ENCODE measurements at regions not wholly inside any gene's neighbourhood (a gene's known extent, or its start where the extent isn't known, plus 50 kb on each side); places are given as distances from the start of the nearest gene placed in this dataset.
A peak's percentile ranks its signal among the peaks of the same experiment; 100 is the strongest.
"Not testable (repeated sequence)": the region's sequence is repeated elsewhere in the genome, so short reads cannot be mapped to it uniquely, and the experiment has no call there.

DNA sequence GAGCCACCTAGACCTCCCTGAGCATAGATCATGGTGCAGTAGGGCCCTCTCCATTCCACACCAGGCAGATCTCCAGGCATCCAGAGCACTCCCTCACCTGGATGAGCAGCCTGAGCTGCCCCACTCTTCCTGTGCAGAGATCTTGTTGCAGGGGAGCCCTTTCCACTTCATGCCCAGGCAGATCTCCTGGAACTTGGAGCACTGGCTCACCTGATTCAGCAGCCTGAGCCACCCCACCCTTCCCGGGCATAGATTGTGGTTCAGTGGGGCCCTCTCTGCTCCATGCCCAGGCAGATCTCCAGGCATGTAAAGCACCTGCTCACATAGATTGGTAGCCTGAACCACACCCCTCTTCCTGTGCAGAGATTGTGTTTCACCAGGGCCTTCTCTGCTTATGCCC, 78.0 kb downstream of the SEC16B start:
- no peak for DNase-seq

DNA sequence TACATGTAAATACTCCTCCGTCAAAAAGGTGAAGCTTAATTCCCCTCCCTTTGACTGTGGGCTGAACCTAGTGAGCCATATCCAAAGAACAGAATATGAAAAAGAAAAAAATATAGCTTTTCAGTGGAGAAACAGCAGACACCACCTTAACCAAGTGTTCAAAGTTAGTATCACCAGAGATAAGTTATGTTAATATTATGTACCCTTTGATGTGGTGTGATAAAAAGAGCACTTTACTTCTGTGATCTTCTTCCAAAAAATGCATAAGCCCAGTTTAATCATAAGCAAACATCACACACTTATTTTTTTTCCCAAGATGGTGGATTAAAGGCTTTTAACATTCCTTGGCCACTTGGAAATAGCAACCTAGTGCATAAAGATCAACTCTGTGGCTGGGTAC, 79.4 kb downstream of the SEC16B start:
- no peak for DNase-seq

DNA sequence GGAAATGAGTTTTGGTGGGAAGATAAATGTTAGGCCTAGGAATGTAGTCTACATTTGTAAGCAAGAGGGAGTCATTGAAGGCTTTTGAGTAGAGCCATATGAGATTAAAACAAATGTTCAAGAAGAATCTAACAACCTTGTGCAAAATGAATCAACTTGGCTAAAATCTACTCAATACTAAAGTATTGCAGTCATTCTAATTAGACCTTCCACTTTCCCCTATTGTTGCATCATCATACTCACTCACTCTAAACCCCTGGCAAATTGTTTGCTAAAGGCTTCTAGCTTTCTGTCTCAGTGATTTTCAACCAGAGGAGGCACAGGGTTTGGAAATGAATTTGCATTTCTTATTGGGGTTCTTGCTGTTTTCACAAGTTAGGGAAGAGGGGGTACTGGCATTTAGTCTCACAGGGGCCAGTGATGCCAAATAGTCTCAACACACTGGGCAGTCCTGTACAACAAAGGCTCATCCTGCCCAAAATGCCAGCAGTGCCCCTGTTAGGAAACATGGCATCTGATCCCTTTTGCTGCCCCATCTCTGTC, 85.3 kb downstream of the SEC16B start:
- DNase-seq = no peak

DNA sequence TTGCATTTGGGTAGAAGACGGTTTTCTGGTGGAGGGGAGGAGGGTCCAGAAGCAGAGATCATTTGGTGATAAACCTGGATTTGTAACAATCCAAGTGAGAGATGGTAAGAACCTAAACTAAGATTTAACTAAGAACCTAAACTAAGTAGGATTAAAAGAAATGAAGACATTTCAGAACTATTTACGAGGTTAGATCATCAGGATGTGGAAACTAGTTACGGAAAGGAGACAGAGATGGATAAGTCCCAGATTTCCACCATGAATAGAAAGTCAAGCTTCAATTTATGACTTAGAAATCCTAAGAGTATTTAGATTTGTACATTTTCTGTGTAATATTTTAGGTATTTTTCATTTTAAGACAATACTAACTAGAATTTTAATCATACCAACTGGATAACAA, 86.3 kb downstream of the SEC16B start:
- no peak for DNase-seq

DNA sequence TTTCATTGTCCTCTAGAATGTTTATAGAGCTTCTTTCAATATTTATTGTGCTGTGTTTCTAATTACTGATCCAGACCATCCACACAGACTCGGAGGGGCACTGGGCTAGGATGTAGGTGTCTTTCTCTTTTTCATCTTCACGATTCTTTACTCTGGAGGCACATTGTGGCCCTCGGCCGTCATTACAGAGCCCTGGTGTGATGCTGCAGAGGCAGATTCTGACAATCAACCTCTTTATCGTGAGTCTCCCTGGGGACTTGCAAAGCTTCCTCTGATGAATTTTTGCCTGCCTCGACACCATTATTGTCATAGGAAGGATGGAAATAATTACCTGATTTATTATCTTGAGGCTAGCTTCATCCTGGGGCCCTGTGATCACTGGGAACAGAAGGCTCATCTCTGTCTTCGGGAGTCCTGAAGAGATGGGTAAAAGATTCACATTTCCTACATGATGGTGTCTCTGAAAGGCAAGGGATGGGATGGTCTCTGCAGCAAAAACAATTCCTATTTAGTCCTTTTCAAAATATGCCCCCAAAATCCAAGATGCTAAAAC, 89.4 kb downstream of the SEC16B start:
- no peak for DNase-seq

DNA sequence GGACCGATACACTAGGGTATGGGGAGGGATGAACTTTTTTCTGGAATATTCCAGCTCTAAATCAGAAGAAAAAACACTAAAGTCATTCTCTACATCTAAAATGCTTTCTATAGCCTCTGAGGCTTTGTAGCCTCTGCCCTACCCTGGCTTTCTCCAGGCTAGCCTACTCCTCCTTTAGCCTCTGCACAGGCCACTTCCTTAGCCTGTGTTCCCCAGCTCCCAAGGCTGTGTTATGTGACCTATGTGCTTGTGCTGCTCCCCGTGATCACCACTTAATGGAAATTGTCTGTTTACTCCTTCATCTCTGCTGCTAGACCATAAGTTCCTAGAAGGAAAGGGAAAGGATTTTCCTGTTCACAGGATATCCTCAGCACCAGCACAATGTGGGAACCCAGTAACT, 92.8 kb downstream of the SEC16B start:
- DNase-seq = no peak

DNA sequence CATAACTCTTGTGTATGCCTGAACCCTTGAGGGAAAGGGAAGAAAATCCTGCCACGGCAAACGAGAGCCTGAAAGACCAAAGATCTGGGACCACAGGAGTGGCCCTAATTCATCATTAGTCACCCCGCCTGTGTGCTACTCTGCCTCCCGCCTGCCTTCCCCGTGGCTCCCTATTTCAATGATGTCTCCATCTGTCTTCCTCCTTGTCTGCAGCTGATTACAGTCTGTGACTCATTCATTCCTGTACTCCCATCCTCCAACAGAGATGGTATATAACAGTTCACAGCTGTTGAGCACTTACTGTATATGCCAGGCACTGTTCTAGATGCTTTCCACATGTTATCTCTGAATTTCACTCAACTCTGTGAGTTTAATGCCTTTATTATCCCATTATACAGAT, 96.6 kb downstream of the SEC16B start:
- no peak for DNase-seq

DNA sequence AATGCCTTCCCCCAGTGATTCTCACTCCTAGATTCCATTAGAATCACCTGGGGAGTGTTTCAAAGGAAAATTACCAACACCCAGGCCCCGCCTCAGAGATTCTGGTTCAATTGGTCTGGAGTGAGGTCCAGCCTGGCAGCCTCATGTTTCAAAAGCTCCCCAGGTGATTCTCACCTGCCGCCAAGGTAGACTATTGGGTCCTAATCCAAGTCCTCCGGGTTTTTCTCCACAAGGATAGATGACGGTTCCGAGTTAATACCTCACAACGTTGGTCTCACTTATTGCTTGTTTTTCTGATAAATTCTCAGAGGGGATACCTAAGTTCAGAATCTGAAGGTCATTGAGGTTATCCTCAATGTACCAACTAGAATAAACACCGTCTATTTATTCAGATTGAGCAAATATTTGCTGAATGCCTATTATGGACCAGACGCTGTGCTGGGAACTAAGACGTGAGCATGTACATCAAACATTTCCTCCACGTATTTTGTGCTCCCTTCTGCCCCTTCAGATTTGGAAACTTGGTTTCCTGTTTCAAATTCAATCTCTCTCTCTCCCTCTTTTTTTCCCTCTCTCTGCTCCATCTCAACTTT, 97.5 kb downstream of the SEC16B start:
- no peak for DNase-seq

DNA sequence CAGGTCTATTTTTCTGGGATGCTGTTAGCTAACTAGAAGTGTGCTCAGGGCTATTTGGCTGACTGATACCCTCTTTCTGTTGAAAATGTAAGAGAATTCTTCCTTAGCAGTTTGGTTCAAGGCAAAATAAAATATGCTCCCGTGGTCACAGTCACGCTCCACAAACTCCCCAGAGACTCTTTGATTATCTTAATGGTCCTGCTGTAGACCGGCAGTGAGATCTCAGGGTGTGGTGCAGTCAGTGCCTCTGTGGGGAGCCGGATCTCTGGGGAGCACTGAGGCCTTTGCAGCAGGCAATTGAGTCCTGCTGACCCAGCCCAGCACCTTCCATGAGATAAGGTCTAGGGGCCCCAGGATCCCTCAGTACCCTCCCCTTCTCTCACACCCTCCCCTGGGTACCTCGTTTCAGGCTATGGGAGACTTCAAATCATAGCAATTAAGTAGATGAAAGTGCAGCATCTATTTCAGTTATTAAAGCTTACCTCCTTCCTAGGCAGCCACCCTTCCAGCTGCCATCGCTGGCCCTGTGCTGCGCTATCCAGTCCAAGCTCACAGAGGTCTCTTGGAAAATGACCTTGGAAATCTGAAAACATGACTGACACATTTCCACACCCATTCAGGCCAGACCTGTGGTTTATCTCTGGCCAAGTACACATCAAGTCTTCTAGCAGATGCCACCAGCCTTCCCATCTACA, 98.1 kb downstream of the SEC16B start:
- DNase-seq = no peak

DNA sequence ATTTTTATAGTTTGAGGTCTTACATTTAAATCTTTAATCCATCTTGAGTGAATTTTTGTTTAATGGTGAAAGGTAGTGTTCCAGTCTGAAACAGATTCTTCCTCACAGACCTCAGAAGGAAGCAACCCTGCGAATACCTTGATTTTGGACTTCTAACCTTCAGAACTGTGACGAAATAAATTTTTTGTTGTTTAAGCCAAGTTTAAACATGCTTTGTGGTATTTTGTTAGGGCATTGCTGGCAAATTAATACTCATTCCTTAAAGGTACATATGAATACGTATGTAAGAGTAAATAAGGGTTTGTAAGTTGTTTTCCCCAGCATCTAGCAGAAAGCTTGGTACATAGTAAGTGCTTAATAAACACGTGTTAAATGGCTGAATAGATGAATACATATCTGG, 100.3 kb downstream of the SEC16B start:
- no peak for DNase-seq

DNA sequence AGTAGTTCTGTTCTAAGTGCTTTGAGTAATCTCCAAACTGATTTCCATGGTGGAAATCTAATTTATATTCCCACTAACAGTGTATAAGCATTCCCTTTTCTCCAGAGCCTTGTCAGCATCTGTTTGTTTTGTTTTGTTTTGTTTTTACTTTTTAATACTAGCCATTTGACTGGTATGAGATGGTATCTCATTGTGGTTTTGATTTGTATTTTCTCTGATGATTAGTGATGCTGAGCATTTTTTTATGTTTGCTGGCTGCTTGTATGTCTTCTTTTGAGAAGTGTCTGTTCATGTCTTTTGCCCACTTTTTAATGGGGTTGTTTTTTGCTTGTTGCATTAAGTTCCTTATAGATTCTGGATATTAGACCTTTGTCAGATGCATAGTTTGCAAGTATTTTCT, 100.8 kb downstream of the SEC16B start:
- not testable (repeated sequence) for DNase-seq

DNA sequence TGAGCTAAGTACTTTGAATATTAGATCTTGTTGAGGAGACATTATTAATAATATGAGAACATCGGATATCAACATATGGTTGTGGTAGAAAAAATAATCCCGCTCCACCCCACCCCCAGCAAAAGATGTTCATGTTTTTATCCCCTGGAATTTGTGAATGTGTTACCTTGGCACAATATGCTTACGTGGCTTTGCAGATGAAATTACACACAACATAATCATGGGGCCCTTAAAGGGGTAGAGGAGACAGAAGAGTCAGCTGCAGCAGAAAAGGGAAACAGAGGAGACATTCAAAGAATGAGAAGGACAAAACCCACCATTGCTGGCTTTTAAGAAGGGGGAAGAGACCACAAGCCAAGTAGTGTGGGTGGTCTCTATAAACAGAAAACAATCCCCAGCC, 104.1 kb downstream of the SEC16B start:
- no peak for DNase-seq

DNA sequence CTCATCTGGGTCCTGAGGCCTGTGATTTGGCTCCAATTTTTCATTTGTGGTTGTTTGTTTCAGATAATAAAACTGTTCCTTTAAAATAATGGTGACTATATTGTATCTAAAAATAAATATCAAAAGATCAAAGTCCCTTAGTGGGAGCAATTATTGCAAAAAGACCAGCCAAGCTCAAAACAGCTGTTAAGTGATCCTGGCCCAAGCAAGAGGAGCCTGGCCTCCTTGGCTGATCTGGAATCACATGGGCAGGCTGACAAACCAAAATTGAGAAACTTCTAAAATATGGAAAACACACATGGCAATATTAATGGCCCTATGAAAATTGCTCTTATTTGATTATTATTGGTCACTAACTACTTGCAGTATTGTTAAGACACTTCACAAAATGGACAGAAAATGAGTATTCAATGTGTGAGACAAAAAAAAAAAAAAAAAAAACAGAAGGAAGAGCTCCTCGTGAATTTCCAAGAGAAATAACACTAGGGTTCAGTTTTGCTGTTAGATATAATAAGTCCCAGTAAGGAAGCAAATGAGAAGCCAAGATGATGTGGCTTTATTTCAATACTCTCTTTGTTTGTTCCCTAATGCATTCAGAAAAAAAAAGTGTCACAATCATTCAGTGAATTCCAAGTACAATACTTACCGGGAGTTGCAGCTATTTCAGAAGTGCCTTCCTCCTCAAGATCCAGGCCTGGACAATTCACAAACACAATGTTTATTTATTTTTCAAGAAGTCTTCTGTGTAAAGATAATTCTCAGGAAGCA, 105.1 kb downstream of the SEC16B start:
- peak in 1 of 2 donors; percentile 76 for DNase-seq

DNA sequence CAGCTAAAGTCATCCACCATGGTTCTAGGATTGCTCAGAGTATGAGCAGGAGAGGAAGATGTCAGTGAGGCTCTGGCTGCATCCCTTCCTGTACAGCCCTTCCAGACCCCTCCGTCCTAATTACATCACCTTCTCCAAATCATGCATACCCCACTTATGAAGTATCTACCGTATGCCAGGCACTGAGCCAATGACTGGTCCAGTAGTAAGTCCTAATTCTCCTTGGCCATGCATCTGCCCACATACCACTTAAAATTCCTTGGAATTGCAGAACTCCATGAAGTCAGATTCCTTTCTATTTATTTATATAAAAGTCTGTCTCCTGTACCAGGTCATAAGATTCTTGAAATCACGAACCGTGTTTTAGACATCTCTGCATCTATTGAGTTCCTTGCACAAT, 106.1 kb downstream of the SEC16B start:
- DNase-seq = no peak

DNA sequence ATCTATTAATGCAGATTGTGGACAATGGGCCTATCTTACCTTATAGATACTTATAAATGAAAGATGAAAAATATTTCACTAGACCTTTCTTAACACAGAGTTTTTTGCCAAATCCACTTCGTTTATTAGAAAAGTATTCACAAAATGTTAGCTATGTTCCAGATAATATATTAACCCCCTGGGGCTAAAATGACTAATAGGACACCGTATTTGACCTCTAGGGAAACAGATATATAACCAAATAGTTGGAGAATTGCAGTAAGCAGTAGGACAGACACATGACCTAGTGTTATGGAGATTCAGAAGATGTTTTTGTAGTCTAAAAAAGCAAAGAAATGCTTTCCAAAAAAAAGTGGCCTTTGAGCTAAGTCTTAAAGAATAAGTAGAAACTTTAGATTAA, 106.9 kb downstream of the SEC16B start:
- DNase-seq = no peak

DNA sequence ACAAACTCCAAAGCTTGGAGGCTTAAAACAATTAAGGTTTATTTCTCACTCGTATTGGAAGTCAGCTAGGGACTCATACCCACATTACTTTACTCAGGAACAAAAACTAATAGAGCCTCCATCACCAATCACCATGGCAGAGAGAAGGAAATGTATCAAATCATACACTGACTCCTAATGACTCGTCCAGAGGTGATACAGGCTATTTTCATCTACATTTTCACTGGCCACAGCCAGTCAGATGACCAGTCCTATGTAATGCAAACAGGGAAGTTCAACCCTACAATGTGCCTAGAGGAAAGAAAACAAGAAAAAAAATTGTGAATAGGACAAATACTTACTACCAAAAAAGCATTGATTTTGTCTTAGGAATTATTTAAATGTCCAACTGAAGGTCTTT, 110.3 kb downstream of the SEC16B start:
- DNase-seq = no peak

DNA sequence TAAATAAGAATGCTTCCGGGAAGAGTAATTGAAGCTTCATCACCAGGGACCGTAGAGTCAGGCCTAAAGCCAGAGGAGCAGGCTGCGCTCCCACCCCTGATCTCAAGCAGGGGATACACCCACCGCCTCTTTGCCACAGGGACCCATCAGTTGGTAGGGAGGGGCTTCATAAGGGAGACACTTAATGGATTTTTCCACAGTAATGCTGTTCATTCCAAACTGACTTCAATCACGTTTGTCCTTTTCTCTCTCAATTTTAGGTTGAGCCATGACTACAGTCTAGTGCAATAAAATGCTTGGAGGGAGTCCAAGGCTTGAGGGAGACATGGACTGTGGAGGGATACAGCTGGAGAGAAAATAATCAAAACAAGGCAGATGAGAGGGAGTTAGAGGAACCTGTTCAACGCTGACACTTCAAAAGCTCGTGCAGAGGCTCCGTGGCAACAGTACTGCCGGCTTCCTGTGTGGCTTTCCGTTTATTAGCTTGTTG, 111.5 kb downstream of the SEC16B start:
- DNase-seq = no peak

DNA sequence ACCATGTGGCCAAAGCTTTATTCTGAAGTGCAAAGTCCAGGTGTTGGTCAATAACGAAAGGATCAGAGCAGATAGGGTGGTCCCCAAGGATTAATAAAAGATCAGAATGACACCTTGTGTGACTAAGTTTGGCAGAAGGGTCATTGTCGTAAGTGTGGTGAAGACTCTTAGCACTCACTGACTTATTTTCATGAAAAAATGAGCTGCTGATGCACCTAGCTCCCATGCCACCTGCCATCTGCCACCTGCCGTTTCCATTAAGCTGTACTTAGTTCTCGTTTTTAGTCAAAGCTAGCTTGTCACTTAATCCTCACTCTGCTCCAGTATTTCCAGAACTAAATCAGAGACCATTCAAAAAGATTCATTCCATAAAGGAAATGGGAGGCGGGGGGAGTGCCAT, 112.6 kb downstream of the SEC16B start:
- no peak for DNase-seq

DNA sequence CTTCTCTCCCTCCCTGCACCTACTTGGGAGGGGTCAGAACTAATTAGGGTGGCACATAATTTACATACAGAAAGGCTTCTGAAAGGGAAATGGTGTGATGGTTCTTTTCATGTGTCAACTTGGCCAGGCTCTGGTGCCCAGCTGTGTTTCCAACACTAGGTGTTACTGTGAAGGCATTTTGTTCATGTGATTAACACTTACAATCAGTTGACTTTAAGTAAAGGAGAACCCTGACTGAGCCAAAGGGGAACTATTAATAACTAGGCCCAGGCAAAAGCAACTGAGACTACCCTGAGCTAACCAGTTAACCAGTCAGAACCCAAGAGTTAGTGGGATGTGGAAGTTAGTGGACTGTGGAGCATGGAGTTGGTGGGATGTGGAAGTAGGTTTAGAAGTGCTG, 114.9 kb downstream of the SEC16B start:
- no peak for DNase-seq

DNA sequence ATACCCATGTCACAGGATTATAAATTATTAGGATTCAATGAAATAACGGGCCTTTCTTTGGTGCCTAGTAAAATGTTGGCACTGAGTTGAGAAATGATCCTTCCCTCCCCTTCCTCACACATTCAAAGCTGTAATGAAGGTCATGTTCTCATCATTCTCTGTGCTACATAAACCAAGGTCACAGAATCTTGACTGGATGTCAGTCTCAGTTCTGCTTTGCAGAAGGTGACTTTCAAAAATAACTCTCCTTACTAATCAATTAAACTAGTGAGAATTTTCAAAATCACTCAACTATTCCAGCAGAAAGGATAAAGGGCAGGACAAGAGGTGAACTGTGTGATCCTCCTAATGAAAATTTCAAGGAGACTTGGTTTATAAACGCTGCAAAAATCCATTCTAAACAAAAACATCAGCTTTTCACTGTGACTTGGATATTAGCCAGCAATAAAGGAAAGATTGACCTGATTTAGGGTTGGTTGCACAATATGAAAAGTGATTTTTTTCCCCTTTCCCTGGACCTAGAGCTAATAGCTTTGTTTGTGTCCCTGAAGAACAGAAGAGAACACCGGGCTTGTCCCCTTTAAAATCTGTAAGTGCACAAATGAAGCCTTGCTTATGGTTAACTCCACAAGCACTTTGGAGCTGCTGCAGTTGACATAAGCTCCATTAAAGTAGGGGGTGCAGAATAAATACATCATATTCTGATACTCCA, 120.1 kb downstream of the SEC16B start:
- no peak for DNase-seq

DNA sequence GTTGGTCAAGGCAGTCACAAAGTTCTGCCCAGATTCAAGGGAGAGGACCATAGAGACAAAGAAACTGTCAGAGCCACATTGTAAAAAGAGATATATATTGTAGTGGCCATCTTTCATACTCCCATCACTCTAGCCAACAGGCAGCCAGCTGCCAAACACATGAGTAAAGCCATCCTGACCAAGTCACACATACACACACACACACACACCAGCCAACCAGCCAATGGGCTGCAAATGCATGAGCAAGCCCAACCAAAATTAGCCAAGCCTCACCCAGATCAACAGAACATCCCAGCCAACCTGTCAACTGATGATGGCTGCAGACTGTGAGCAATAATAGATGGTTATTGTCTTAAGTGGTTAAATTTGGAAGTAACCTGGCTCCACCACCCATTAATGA, 120.7 kb downstream of the SEC16B start:
- DNase-seq = no peak

DNA sequence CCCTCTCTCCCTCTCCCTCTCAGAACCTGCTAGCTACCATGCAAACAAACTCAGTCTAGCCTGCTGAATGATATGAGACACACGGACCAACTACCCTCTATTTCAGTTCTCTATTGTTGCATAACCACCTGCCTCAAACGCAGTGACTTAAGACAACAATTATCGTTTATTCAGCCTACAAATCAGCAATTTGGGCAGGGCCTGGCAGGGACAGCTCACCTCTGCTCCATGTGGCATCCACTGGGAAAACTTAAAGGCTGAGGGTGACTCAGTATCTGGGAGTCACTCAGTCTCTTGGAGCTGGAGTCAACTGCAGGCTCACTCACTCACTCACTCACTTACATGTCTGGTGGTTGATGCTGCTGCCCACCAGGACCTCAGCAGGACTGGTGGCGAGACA, 121.3 kb downstream of the SEC16B start:
- no peak for DNase-seq

DNA sequence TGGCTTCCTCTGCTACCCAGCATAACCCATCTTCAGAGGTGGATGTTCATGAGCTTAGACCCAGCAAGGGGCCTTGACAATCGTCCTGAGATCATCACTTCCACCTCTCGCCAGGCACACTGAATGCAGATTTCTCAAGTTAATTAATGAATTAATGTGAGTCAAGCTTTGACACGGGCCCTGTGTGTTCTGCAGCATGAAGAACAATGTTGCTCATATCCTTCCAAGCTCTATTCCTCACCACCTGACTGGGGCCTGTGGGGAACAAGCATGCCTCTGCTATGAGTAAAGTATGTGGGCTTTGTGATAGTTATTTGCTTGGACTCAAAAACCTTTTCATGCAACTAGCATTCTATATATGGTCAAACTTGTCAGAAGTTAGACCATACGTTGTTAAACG, 122.0 kb downstream of the SEC16B start:
- DNase-seq = no peak
